Activated naive CD8-positive, alpha-beta T cell treated with anti-CD3 and anti-CD28 coated beads, Interleukin-2, amount 50 U/mL, for 16 hours (primary cell): ENCODE measurements at regions not wholly inside any gene's neighbourhood (a gene's known extent, or its start where the extent isn't known, plus 50 kb on each side); places are given as distances from the start of the nearest gene placed in this dataset.
"Not testable (repeated sequence)": the region's sequence is repeated elsewhere in the genome, so short reads cannot be mapped to it uniquely, and the experiment has no call there.

Source experiments
- DNase-seq: peaks from one replicate; pipeline ENCODE4 v3.0.0-alpha.2; 2020; ENCODE audit warnings: low read depth, low spot score

- no peak for DNase-seq
Observed at GRCh38 chr12:131287015-131287937, 333.6 kb downstream of the ADGRD1 start.

GRCh38 chr12:131287938-131288764 lies 334.4 kb downstream of the ADGRD1 start:
- DNase-seq: no peak

GRCh38 chr12:131288765-131289695 lies 335.3 kb downstream of the ADGRD1 start:
- DNase-seq: not testable (repeated sequence)

- not testable (repeated sequence) for DNase-seq
Observed at GRCh38 chr12:131289807-131290206, 336.1 kb downstream of the ADGRD1 start.

- DNase-seq: no peak
Observed at GRCh38 chr12:131290255-131290959, 336.7 kb downstream of the ADGRD1 start.

GRCh38 chr12:131293071-131294015 lies 339.6 kb downstream of the ADGRD1 start:
- not testable (repeated sequence) for DNase-seq

GRCh38 chr12:131294716-131295115 lies 341.0 kb downstream of the ADGRD1 start:
- DNase-seq: not testable (repeated sequence)

- not testable (repeated sequence) for DNase-seq
Observed at GRCh38 chr12:131295117-131295516, 341.4 kb downstream of the ADGRD1 start.

- DNase-seq: not testable (repeated sequence)
Observed at GRCh38 chr12:131295559-131295958, 341.9 kb downstream of the ADGRD1 start.

GRCh38 chr12:131296136-131296535 lies 342.4 kb downstream of the ADGRD1 start:
- DNase-seq: not testable (repeated sequence)

GRCh38 chr12:131296651-131297050 lies 342.9 kb downstream of the ADGRD1 start:
- not testable (repeated sequence) for DNase-seq

GRCh38 chr12:131298526-131299369 lies 345.0 kb downstream of the ADGRD1 start:
- DNase-seq: not testable (repeated sequence)

- not testable (repeated sequence) for DNase-seq
Observed at GRCh38 chr12:131299370-131299701, 345.6 kb downstream of the ADGRD1 start.

- not testable (repeated sequence) for DNase-seq
Observed at GRCh38 chr12:131303576-131303975, 349.9 kb downstream of the ADGRD1 start.

GRCh38 chr12:131304642-131305041 lies 350.9 kb downstream of the ADGRD1 start:
- DNase-seq: not testable (repeated sequence)

GRCh38 chr12:131309700-131310099 lies 356.0 kb downstream of the ADGRD1 start:
- DNase-seq: no peak

- not testable (repeated sequence) for DNase-seq
Observed at GRCh38 chr12:131310227-131310969, 356.7 kb downstream of the ADGRD1 start.

- DNase-seq: not testable (repeated sequence)
Observed at GRCh38 chr12:131311279-131311722, 357.6 kb downstream of the ADGRD1 start.
